GM21381 (cell line): ENCODE measurements at regions not wholly inside any gene's neighbourhood (a gene's known extent, or its start where the extent isn't known, plus 50 kb on each side); places are given as distances from the start of the nearest gene placed in this dataset.

Source experiments
- ATAC-seq: cut with Tn5 transposase; IDR thresholded peaks from one replicate; pipeline ENCODE4 v1.9.1; 2021; ENCODE audit warnings: mild to moderate bottlenecking, moderate library complexity; ENCODE audit not compliant: unreplicated experiment

DNA sequence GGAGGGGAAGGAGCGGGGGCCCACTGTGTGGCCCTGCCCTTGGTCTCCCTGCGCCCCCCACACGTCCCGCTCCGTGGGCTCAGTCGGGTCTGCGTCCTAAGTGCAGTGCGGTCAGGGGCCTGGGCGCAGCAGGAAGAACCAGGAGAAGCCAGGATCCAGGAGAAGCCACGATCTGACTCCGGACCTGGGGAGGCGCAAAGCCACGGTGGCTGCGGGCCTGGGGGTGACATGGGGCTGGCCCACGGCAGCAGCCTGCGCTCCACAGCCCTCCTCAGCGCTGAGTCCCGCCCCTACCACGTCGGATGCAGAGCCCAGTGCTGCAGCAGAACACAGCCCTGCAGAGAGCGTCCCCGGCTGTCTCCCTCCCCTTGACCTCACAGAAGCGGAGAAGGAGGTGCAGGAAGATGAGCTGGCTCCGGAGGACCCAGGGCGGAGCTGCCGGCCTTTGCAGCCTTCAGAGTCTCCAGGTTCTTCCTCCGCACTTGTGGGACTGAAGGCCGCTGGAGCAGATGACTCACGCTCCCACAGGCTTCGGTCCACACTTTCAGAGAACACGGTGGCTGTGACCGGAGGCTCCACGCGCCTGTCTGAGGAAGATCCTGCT is 589.2 kb upstream of the SALL3 start:
- ATAC-seq = no peak

GRCh38 chr18:78390952-78391348 is 588.7 kb upstream of the SALL3 start:
- ATAC-seq = no peak

DNA sequence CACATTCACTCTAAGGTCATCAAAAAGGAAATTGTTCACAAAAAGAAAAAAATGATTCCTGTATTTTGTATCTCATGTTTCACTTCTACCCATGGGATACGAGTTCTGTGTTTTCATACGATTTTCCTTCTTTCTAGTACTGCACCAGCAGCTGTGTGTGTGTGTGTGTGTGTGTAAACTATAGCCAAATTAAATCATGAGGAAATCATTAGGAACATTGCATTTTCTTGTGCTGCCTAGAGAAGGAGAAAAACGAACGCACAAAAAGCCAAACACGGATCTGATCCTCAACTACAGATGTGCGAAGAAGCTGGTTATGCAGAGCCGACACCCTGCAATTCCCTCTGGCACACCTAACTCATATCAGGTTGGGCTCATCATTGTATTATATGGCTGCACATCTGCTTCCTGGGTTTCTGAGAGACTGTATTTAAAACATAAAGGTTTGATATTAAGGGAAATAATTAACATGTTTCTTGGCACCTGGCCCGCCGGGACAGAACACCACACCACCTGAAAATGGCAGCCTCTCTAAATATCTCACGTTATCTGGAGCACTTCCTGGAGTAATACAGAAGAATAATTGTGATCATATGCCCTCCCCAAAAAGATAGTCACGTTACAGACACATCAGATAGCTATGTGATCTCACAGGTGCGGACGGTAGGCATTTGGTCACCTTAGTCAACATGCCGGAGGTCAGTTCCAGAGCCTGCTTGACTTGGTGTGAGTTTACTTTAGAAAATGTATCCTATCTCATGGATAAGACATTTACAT is 586.3 kb upstream of the SALL3 start:
- no peak for ATAC-seq

- no peak for ATAC-seq
Observed at GRCh38 chr18:78396077-78396476, 583.5 kb upstream of the SALL3 start.

DNA sequence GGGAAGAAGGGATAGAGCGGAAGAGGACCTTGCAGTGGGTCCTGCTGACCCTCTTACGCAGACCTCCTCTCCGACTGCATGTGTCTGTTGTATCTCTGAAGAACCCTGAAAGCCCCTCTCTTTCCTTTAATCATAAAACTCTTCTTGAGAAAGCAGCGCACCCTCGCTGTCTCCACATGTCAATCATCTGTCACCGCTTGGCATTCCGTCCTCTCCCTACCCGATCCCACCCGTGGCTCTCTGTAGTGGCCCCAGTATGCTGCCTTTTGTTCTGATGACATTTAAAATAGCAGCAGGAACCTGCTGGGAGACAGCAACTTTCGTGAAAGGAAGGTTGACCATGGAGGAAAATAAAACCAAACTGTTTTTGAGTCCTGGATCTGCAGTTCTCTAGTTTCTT is 582.9 kb upstream of the SALL3 start:
- ATAC-seq = no peak

DNA sequence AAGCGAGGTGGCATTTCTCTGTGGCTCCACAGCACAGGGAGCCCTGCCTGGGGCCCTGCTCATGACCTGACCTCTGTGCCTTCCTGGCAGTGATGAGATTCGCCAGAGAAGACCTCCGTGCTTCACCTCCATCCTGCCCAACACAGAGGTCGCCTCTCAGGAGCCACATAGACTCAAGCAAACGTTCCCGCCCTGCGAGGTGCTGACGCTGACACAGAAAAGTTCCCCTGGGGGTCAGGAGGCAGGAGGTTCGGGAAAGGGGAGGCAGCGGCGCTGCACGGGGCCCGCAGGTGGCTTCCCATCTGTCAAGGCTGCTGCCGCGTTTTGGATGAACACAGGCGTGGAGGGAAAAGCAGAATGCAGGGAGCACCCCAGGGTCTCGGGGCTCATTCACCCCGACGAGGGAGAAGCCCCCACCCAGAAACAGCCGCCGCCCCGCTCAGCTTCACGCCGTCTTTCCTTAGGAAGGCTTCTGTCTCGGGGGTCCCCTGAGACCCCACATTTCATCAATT is 579.6 kb upstream of the SALL3 start:
- ATAC-seq = no peak

DNA sequence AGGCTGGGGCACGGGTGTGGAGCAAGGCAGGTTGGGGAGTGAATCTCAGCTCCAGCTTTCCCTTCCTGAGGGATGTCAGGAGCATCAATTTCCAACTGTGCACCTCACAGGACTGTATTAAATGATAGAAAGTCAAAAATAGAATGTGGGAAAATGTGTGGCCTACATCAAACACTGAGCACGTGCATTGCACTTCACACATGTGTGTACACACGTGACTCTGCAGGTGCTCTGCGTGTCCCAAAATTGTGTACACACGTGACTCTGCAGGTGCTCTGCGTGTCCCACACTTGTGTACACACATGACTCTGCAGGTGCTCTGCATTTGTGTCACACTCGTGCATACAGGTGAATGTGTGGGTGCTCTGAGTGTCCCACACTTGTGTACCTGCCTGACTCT is 577.2 kb upstream of the SALL3 start:
- no peak for ATAC-seq

DNA sequence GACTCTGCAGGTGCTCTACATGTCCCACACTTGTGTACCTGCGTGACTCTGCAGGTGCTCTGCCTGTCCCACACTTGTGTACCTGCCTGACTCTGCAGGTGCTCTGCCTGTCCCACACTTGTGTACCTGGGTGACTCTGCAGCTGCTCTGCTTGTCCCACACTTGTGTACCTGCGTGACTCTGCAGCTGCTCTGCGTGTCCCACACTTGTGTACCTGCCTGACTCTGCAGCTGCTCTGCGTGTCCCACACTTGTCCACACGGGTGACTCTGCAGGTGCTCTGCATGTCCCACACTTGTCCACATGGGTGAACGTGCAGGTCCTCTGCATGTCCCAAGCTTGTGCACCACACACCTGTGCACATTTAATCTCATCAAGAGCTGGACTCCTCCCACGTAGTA is 576.7 kb upstream of the SALL3 start:
- no peak for ATAC-seq

DNA sequence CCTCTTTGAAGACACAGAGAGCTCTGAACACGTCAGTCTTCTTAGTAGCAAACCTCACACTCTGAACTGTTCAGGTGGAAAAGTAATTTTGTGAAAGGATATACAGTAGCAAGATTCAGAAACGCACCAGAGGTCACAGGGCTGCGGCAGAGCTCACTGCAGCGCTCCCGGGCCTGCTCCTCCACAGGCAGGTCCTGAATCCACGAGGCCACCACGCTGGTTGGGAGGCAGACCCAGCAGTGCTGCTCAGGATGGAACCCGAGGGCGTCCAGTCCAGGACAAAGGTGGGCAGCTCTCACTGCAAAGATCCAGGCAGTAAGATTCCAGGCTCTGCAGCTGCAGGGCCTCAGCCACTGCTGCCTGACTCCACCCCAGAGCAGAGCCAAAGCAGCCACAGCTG is 576.2 kb upstream of the SALL3 start:
- no peak for ATAC-seq

- no peak for ATAC-seq
Observed at GRCh38 chr18:78405763-78406162, 573.9 kb upstream of the SALL3 start.

DNA sequence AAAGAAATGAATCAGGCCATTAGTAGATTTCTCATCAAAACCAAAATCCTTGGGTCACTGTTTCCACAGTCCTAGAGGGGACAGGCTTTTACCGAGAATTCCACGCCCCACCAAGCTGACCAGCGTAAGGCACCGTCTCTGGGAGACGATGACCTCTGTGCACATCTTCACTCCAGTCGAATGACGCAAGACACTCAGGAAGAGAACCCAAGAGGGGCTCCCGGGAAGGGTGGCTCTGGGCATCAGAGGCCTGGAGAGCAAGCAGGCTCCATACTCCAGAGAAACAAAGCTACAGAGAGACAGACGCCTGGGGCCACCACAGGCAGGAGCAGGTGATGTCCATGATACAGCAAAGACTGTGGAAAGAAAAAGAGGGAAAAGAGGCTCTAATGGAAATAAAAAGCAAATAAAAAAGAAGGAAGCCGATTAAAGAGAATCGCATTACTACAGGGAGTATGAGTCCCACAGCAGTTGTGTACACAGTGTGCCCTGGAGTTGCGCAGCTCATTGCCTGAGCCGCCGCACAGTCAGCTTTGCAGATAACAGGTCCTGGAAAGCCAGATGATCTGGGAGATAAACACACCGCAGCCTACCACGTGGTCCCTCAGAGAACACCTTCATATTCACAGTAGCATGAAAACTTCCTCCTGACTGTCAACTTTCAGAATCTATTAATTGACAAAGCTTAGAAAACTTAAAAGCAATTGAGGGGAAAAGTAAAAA is 572.7 kb upstream of the SALL3 start:
- no peak for ATAC-seq

DNA sequence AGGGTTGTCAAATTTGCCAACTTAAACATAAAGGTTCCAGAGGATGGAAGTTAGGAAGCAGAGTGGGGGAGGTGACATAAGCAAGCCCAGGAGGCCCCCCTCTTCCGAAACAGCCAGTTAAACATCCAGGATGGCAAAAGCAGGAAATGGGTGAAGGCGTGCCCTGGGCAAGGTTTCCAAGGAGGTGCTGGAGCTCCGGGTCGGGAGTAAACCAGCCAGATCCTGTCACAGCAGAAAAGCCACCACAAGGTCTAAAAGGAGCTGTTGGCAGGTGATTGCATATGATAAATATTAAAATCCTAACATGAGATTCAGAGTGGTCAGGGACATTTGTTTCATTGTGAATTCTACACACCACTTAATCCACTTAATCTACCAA is 572.2 kb upstream of the SALL3 start:
- no peak for ATAC-seq

DNA sequence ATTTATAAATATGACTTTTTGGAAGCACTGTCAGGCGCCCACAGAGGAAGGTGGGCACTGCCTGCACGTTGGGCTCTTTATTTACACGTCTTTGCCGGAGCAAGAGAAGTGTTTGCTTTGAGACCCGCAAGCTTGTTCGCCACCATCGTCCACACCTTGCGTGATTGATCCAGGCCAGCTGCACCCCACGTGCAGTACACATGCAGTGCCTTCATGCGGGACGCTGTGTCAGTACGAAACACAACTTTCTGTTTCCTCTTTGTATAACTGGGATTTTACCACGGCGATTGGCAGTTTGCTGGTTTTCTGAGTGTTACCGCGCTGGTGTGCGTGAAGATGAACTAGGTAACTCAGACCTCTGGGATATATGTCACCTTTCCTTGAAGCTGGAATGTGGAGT is 571.0 kb upstream of the SALL3 start:
- no peak for ATAC-seq

- no peak for ATAC-seq
Observed at GRCh38 chr18:78410094-78410786, 569.4 kb upstream of the SALL3 start.

- ATAC-seq = no peak
Observed at GRCh38 chr18:78411539-78411938, 568.1 kb upstream of the SALL3 start.

DNA sequence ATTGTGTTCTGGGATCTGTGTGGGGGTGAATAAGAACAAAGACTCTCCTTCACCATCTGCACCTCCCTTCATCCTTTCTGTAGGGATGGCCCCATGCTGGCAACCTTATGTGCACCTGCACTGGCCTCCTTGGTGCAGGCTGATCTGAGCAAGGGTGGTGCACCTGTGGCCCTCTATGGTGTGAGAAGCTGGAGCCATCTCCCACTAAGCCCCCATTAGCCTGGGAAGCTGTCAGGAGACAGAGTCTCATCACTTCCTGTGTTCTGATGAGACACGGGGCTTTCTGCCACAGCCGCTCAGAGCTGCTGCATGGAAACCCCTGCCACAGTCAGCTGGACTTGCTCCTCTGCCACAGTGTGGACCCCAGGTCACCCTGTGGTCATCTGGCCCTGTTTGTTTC is 565.3 kb upstream of the SALL3 start:
- no peak for ATAC-seq

GRCh38 chr18:78416853-78417252 is 562.8 kb upstream of the SALL3 start:
- no peak for ATAC-seq

DNA sequence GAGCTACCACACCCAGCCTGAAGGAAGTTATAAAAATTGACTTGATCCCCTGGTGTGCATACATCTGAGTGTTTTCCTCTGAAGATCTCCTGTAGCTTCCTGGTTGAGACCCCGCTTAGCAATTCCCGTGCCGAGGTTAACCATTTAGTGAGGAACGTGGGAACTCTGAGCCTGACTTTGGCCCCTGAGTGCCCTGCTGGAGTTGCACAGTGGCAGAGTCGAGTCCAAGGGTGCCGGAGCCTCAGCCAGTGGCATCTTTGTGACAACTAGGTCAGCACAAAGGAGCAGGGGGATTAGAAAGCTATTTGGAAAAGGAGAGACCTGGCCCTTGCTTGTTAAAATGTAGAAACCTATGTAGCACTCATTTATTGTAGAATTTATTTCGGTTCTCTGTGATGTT is 561.2 kb upstream of the SALL3 start:
- ATAC-seq = no peak

GRCh38 chr18:78419171-78419570 is 560.4 kb upstream of the SALL3 start:
- no peak for ATAC-seq

DNA sequence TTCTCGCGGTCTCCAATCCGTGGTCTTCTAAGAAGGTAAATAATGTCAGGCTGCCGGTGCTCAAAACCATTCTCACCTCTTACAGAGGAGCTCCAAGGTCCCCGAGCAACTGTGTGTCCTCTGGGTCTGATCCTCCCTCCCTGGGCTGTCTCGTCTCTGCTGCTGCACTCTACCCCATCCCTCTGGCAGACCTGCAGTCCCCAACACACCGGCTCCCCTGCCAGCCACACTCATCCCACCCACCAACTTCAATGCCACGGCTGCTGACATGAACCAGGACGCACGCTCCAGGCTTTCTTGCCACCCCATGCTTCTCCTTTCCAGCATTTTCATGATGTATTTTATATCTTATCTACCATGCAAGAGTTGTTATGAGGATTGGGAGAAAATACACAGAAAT is 559.5 kb upstream of the SALL3 start:
- ATAC-seq = no peak

DNA sequence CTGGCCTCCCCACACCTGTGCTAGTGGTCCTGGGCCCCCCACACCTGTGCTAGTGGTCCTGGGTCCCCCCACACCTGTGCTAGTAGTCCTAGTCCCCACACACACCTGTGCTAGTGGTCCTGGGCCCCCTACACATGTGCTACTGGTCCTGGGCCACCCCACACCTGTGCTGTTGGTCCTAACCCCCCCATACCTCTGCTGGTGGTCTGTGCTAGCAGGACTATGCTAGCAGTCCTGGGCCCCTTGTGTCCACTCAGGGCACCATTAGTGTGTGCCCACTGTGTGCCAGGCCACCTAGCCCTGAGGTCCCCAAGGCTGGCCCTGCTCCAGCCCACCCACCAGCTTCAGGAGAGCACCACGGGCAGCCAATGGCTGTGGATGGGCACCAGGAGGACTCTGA is 558.2 kb upstream of the SALL3 start:
- no peak for ATAC-seq
